ENCODE measurements at regions not wholly inside any gene's neighbourhood (a gene's known extent, or its start where the extent isn't known, plus 50 kb on each side); places are given as distances from the start of the nearest gene placed in this dataset.

- DNase-seq (ENCODE audit: low read depth in 2 of 2), result peak; percentile 11 to 24
Observed at GRCh38 chr6:43951063-43951755, 176.0 kb downstream of the MRPL14 start.

- DNase-seq (ENCODE audit: low read depth in 2 of 2), result no peak
Observed at GRCh38 chr6:43950731-43951062, 176.6 kb downstream of the MRPL14 start.

GRCh38 chr6:43950051-43950605 is 177.1 kb downstream of the MRPL14 start:
- DNase-seq (ENCODE audit: low read depth in 2 of 2), result no peak

GRCh38 chr6:43949551-43949991 is 177.7 kb downstream of the MRPL14 start:
- DNase-seq (ENCODE audit: low read depth in 2 of 2), result no peak

- DNase-seq (ENCODE audit: low read depth in 2 of 2), result no peak
Observed at GRCh38 chr6:43948527-43949485, 178.4 kb downstream of the MRPL14 start.

GRCh38 chr6:43947860-43948259 is 177.8 kb downstream of the VEGFA start:
- DNase-seq (ENCODE audit: low read depth in 2 of 2), result no peak

- DNase-seq (ENCODE audit: low read depth in 2 of 2), result no peak
Observed at GRCh38 chr6:43946641-43947363, 176.8 kb downstream of the VEGFA start.

- DNase-seq (ENCODE audit: low read depth in 2 of 2), result peak in 1 of 2 donors; percentile 19
Observed at GRCh38 chr6:43945768-43946080, 175.7 kb downstream of the VEGFA start.

GRCh38 chr6:43944908-43945767 is 175.1 kb downstream of the VEGFA start:
- DNase-seq (ENCODE audit: low read depth in 2 of 2), result no peak

- no peak for DNase-seq (ENCODE audit: low read depth in 2 of 2)
Observed at GRCh38 chr6:43943781-43944250, 173.8 kb downstream of the VEGFA start.

- no peak for DNase-seq (ENCODE audit: low read depth in 2 of 2)
Observed at GRCh38 chr6:43943099-43943766, 173.2 kb downstream of the VEGFA start.

- DNase-seq (ENCODE audit: low read depth in 2 of 2), result no peak
Observed at GRCh38 chr6:43942616-43943015, 172.6 kb downstream of the VEGFA start.

GRCh38 chr6:43942011-43942442 is 172.0 kb downstream of the VEGFA start:
- DNase-seq (ENCODE audit: low read depth in 2 of 2), result no peak

- DNase-seq (ENCODE audit: low read depth in 2 of 2), result no peak
Observed at GRCh38 chr6:43941174-43941573, 171.2 kb downstream of the VEGFA start.

- DNase-seq (ENCODE audit: low read depth in 2 of 2), result no peak
Observed at GRCh38 chr6:43940393-43941087, 170.5 kb downstream of the VEGFA start.

- DNase-seq (ENCODE audit: low read depth in 2 of 2), result no peak
Observed at GRCh38 chr6:43940071-43940392, 170.0 kb downstream of the VEGFA start.

GRCh38 chr6:43939281-43940070 is 169.5 kb downstream of the VEGFA start:
- DNase-seq (ENCODE audit: low read depth in 2 of 2), result no peak

- no peak for DNase-seq (ENCODE audit: low read depth in 2 of 2)
Observed at GRCh38 chr6:43938178-43939105, 168.4 kb downstream of the VEGFA start.

All from lung microvascular endothelial cell (primary cell).